Epithelial cell of prostate (primary cell): ENCODE measurements at regions not wholly inside any gene's neighbourhood (a gene's known extent, or its start where the extent isn't known, plus 50 kb on each side); places are given as distances from the start of the nearest gene placed in this dataset.

Experiments
- DNase-seq: peaks from one replicate; pipeline ENCODE4 v3.0.0-alpha.2; 2011; ENCODE audit warnings: low read depth, low spot score
- H3K27ac ChIP-seq: fragments of 450-650 bp; 2 replicates; pipeline ENCODE4 v1.5.1; 2017; ENCODE audit warnings: mild to moderate bottlenecking

DNA sequence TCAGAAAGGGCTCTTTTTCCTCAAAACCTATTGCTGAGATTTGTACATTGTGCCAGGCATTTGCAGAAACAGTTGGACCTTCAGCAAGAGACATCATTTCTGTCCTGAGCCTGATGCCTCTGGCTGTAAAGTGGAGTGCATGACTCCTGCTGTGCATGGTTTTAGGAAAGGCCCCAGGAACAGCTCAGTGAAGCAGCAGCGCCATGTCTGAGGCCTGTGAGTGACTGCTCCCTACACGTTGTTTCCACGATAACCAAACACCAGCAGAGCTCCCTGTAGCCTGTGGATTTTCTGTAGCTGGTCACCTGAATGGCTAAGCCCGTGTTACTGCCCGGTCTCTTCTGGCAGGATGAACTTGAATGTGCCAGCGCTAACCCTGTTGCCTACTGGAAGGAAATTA, 232.5 kb downstream of the TFAP2C start:
- no peak overlapping the region for H3K27ac ChIP-seq
- DNase-seq = no peak

DNA sequence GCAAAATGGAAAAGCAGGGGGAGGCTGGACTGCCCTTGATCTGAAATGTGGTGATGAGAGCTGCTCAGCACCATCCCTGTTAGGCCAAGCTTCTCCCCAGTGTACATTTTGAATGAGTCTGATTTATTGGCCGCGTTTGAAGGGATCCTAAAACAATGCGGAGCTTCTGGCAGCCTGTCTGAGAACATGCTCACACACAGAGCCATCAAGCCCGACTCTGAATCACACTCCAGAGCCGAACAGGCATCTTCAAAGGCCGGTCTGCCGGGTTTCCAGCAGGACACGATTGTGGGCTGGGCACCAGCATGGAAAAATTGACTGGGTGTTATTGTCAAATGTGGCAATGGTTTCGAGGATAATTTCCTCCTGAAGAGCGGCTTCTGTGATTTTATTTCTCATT, 235.9 kb downstream of the TFAP2C start:
- H3K27ac ChIP-seq = no peak overlapping the region
- peak; percentile 36 for DNase-seq

DNA sequence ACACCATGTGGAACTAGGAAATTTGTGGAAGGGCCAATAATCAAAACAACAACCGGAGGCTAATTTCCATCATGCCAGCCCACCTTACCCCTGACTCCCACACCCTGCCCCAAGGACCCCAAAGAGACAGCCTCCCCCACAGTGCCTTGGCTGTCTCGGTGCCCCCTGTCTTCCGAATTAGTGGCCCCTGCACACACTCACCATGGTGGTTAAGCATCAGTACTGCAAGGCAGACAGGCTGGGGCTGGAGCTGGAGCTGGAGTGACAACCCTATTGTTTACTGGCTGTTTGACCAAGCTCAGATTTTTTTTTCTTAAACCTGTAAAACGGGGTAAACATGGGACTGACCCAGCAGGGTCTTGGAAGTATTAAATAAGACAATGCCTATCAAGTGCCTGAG, 238.0 kb downstream of the TFAP2C start:
- DNase-seq = no peak

DNA sequence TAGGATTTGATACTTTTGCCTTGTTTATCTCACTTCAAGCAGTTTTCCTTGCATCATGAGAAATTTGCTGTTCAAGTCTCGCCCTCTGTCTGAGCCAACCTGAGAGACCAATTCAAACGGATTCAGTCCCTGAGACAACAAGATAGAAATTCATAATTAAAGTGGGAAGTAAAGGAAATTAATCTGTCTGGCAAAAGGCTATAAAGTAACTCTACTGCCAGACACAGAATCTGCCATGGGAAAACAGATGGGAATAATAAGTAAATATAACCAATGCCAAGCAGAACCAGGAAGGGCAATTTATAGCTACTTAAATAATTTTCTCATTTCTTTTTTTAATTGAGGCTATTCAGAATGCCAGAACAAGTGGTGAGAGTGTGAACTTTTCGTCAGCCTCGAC, 239.6 kb downstream of the TFAP2C start:
- no peak for DNase-seq
- no peak overlapping the region for H3K27ac ChIP-seq

More for the DNA sequence above, 238.0 kb downstream of the TFAP2C start:
- no peak overlapping the region for H3K27ac ChIP-seq

DNA sequence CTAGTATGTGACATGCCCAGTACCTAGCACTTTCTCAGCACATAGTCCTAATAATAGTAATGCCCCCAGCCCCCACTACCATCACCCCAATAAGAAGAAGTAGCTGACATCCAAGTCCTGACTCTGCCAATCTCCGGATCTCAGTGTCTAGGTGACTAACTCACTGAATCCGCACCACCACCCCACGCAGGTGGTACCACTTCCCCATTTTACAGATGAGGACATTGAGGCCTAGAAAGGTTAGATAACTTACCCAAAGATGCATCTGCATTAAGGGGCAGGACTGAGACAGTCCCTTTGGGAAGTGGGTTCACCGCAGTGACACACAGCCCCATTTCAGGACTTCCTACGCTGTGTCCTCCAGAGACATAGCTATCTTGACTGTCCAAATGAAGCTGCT, 241.2 kb downstream of the TFAP2C start:
- no peak overlapping the region for H3K27ac ChIP-seq
- no peak for DNase-seq

DNA sequence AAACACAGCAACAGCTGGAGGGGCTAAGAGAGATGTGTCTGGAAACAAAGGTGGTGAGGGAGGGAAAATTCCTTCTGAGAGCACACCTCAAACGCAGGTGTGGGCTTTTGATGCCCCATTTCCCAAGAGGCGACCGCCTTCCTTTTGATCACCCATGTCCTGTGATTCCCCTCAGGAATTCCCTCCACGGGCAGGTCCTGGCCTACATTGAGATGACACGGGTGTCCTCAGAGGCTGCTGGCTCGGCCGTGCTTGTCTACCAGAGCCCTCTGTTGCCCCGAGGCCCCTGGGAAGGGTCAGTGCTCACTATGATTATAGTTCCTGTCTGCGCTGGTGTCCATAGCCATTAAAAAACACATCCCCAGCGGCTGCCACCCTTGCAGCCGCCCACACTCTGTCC, 242.6 kb downstream of the TFAP2C start:
- no peak for DNase-seq

DNA sequence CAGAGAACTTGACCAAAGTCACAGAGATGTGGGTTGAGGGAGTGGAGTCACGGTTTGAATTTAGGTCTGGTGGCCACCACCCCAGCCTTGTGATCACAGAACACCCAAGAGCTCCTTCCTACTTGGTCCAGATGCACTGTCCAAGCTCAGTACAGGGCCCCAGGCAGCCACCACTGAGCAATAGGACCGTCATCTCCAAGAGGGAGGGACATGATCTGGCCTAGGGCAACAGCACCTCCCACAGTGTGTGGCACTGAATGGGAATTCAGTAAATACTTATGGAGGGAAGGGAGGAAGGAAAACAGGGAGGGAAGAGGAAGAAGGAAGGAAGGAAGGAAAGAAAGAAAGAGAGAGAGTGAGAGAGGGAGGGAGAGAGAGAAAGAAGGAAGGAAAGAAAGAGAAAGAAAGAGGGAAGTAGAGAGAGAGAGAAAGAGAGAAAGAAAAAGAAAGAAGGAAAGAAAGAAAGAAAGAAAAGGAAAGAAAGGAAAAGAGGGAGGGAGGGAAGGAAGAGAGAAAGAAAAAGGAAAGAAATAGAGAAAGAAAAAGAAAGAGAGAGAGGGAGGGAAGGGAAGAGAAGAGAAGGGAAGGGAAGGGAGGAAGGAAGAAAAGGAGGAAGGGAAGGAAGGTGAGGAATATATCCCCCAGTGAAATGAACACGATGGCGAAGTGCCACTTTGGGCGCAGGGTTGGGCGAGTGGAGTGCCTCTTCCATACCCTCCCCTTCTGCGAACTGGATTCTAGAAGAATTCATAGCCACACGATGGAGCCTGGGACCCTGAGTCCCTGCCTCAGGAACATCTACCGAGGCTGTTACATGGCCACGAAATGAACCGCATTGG, 243.7 kb downstream of the TFAP2C start:
- no peak overlapping the region for H3K27ac ChIP-seq
- DNase-seq = no peak

More for the DNA sequence above, 242.6 kb downstream of the TFAP2C start:
- H3K27ac ChIP-seq = no peak overlapping the region

DNA sequence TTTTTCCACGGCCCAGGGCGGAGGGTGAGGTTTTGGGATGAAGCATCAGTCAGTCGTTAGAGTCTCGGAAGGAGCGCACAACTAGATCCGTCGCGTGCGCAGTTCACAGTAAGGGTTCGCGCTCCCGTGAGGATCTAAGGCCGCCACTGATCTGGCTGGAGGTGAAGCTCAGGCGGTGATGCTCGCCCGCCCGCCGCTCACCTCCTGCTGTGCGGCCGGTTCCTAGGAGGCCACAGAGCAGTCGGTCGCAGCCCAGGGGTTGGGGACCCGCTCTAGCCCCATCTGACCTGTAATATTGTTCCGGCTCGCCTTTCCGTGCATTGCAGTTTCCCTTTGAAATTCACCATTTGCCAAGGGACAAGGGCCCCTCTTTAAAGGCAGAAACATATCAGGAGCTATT, 244.7 kb downstream of the TFAP2C start:
- no peak overlapping the region for H3K27ac ChIP-seq
- DNase-seq = no peak

DNA sequence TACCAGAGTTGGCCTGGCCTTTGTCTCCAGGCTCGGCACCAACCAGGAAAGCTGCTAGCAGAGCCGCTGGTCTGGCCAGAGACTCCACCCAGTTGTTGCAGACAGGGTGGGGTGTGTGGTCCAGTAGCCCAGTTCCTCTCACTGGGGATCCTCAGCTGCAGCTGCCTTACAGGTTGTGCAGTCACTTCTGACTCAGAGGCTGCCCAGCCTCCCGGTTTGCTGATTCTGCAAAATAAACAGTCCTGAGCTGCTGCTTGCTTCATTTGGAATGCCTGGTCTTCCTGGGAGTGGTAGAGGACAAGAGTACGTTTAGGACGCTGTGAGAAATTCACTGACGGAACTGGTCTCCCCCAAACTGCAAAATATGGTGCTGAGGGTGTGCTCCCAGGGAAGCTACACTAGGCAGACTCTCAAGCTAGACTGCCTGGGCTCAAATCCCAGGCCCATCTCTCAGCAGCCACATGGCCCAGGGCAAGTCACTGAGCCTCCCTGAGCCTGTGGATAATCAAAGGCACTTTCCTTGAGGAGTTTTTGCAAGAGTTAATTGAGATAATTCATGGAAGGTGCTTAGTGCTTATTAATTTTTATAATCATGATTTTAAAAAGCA, 246.1 kb downstream of the TFAP2C start:
- peak overlapping the region; percentile 37 for H3K27ac ChIP-seq
- DNase-seq = peak; percentile 80

DNA sequence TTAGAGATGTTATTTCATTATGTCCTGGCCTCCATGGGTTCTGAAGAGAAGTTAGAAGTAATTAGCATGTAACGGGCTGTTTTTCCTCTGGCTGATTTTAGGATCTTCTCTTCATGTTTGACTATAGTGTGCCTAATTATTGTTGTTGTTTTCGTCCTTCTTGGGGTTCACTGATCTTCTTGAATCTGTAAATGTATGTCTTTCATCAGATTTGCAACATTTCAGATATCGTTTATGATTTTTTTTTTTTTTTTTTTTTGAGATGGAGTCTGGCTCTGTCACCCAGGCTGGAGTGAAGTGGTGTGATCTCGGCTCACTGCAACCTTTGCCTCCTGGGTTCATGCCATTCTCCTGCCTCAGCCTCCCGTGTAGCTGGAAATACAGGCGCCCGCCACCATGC, 246.7 kb downstream of the TFAP2C start:
- no peak overlapping the region for H3K27ac ChIP-seq
- DNase-seq = no peak

DNA sequence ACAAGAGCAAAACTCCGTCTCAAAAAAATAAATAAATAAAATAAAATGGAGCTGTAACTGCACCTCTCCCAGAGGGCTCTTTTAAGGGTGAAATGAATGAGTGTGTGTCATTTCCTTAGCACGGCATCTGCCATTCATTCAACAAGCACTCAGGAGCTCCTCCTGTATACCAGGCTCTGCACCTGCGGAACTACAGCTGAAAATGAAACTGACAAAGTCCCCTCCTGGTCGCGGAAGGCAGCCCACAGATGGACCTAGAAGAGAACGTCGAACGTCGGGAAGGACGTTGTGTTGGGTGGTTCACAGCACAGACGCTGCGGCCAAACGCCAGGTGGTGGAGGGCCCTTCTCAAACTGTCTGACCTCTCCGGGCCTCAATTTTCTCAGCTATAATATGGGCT, 256.4 kb downstream of the TFAP2C start:
- DNase-seq = no peak
- H3K27ac ChIP-seq = no peak overlapping the region

DNA sequence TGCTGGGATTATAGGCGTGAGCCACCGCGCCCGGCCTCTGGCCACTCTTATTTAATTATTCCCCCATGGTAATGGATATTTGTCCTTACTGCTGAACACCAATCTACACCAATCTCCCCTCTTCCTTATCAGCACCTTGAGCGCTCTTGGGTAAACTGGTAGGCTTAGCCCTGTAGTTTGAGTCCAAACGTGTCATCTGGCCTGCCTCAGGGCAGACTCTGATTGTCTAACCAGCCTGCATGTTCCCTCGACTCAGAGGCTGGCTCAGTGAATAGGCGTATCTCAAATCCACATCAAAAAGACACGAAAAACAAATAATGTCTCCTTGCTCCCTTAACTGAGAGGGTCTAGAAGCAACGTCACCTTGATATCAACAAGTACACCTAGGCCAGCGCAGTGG, 260.9 kb downstream of the TFAP2C start:
- no peak for DNase-seq

DNA sequence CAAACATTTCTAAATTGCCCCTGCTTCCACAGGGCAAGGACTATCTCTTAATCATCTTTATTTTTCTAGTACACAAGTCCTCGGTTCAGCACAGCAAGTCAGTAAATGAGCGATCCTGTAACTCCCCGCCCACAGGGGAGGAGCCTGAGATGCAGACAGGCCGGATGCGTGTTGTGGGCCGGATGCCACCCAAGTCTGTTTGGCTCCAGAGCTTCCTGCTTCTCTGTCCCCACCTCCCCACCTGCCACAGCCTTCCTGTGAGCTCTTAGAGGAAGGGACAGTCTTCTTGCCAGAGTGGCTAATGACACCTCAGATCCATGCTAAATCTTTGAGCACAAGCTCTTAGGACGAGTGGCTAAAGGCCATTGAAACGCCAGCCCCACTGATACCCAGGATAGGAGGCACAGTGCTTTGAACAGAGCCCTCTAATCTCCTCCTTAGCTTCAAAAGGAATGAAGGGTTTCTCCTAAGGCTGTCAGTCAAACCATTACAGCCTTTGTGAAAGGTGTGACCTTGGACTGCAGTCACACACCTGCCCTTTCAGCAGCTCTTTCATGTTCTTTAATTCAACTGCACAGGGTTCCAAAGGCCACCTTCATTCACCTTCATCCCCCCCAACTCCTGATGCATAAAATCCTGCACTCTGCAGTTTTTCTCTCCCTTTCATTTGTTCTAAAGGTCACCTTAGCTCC, 264.3 kb downstream of the TFAP2C start:
- DNase-seq = no peak
- no peak overlapping the region for H3K27ac ChIP-seq

More for the DNA sequence above, 260.9 kb downstream of the TFAP2C start:
- H3K27ac ChIP-seq = no peak overlapping the region

DNA sequence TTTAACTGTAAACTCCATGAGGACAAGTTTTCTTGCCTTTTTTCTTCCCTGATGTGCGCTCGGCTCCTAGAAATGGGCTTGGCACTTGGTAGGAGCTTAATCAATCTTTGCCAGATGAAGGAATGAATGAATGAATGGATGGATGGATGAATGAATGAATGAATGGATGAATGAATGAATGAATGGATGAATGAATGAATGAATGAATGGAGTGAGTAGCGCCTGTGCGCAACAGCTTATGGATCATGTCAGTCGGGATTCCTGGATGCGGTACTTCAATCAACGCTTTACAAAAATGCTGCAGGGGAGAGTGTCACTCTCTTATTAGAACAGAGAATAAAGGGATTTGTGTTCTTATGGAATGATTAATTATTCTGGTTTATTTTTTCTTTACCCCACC, 267.3 kb downstream of the TFAP2C start:
- no peak for DNase-seq
- no peak overlapping the region for H3K27ac ChIP-seq

DNA sequence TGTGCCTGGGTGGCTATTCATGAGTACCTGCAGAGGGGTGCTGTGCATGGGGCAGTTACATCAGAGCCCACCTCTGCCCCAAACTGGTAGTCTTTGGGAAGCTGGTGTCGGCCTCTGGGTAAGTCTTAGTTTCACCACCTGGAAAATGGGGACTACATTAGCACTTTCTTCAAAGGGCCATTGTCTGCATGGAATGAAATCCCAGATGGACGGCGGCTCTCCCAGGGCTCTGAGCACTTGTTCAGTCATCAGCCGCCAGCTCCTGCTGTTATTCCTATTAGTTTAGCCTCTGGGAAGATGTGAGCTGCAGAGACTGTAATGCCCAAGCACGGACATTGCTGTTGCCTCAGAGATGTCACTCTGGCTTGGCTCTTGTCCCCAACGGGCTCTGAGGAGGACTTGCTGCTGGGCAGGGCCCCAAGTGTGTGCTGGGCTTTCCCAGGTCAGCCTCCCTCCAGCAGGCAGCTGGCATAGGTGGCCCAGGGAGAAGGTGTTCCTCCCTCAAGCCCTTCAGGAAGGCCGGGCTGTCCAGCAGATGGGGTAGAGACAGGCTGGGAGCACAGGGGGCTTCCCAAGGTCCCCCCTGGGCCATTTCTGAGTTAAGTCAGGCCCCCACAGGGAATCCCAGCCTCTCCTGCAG, 268.3 kb downstream of the TFAP2C start:
- H3K27ac ChIP-seq = no peak overlapping the region
- no peak for DNase-seq

DNA sequence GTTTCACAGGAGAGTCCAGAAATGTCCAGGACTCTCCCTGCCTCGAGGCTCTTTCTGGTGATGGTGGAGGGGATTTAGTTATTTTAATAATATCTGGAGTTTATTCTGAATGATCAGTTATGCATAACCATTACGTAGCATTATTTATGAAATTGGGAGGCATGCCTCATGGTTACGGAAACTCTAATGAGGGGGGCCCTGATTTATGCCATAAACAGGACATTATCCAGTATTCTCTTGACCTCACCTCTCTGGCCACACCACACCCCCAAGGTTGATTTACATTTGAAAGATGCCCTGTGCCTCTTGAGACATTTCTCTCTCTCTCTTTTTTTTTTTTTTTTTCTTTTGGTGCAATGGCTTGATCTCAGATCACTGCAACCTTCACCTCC, 268.8 kb downstream of the TFAP2C start:
- no peak overlapping the region for H3K27ac ChIP-seq
- no peak for DNase-seq

DNA sequence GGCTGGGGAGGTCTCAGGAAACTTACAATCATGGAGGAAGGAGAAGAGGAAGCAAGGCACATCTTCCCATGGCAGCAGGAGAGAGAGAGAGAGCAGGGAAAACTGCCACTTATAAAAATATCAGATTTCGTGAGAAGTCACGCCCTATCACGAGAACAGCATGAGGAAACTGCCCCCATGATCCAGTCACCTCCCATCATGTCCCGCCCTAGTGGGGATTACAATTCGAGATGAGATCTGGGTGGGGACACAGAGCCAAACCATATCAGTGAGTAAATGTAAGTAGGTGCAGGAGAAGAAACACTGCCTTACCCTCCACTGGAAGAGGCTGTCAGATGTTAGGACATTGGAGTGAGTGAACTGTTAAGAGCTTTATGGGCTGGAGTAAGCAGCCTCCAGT, 270.4 kb downstream of the TFAP2C start:
- H3K27ac ChIP-seq = no peak overlapping the region
- DNase-seq = no peak

DNA sequence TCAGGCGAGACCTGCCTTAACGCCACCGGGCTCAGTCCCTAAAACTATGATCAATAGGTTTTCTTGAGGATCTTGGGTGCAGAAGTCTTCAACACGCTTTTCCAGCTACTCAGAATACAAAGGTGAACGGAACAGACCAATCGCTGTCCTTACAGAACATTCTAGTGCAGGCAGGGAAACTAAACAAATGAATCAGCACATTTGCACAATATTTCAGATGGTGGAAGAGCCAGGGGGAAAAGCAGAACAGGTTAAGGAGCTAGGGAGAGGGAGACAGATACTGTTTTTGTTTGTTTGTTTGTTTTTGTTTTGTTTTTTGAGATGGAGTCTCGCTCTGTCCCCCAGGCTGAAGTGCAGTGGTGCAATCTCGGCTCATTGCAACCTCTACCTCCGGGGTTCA, 271.1 kb downstream of the TFAP2C start:
- no peak overlapping the region for H3K27ac ChIP-seq
- DNase-seq = no peak

DNA sequence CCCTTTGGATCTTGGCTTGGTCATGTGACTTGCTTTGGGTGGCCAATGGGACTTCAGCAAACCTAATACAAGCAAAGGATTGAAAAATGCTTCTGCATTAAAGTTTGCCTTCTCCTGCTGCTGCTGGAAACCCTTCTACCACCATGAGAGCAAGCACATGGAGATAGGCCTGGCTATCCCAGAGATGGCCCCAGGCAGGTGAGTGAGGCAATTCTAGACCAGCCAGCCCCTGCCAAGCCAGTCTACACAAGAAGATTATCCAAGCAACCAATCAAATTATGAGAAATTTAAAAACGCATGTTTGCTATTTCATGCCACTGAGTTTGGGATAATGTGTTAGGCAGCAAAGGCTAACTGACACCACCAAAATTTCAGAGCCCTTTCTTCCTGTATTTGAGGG, 274.3 kb downstream of the TFAP2C start:
- DNase-seq = no peak
- H3K27ac ChIP-seq = no peak overlapping the region

DNA sequence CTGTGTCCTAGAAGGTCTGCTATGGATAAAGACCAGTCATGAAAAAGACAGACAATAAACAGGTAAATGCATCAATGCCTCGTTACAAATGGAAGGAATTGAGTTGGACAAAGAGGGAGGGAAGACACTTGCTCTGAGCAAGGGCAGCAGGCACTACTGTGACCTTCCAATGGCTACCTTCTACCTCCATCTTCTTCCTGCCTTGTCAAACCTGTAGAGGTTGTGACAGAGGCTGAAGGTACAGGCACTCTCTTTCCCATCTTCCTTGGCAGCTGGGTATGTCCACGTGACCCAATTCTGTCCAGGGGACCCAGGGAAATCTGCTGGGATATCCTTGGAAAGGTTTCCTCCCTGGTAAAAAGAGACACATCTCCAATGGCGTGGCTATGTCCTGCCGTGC, 274.8 kb downstream of the TFAP2C start:
- H3K27ac ChIP-seq = no peak overlapping the region
- DNase-seq = no peak
